Head of caudate nucleus (tissue), 42 donors: ENCODE measurements at regions not wholly inside any gene's neighbourhood (a gene's known extent, or its start where the extent isn't known, plus 50 kb on each side); places are given as distances from the start of the nearest gene placed in this dataset.
"Not testable (repeated sequence)": the region's sequence is repeated elsewhere in the genome, so short reads cannot be mapped to it uniquely, and the experiment has no call there.

ENCODE experiments used
- DNase-seq, 42 donors: peaks; one replicate each; pipeline versions ENCODE4 v3.0.0 to v3.0.0-alpha.2; 2020 to 2021; ENCODE audit warnings: mixed read lengths in 7 of 42
- intact Hi-C: fragments of 100-400 bp; cut with DNase I; formaldehyde crosslinking; loops from one replicate; pipeline ENCODE4 v1.15.0; 2022

DNA sequence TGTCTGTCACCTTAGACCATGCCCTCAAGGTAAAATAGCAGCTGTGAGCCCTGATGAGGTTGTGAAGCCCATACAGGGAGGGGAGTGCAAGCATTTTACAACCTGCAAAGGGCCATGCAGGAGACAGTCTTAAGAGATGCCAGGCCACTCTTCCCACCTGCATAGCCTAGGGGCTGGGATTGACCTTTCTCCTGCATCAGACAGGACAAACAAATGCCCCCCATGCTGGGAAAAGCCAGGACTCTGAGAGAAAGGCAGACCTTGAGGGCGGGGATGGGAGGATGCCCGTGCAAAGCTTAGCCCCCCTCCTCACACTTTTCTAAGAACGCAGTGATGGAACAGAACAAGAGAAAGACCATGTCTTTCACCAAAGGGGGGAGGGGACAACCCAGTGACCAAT is 137.9 kb upstream of the MAMLD1 start:
- intact Hi-C loops: no loop called here
- no peak for DNase-seq

DNA sequence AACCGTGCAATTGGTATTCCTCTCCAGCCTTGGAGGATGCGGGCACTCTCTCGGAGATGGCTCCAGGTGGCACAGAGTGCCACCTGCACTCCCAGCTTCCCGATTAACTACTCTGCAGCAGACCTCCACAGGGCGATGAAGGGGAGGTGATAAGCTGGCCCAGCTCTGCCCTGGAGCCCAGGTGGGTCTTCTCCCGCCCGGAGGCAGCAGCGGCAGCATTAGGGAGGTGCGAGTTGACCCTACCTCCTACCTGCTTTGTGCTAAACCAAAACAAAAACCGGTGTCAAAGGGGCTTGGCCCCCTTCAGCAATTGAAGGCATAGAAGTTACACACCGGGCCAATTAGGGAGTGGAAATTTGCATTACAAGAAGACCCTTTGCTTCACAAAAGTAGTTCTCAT is 137.4 kb upstream of the MAMLD1 start:
- intact Hi-C loops: no loop called here
- DNase-seq: peak in 1 of 42 donors; percentile 13

DNA sequence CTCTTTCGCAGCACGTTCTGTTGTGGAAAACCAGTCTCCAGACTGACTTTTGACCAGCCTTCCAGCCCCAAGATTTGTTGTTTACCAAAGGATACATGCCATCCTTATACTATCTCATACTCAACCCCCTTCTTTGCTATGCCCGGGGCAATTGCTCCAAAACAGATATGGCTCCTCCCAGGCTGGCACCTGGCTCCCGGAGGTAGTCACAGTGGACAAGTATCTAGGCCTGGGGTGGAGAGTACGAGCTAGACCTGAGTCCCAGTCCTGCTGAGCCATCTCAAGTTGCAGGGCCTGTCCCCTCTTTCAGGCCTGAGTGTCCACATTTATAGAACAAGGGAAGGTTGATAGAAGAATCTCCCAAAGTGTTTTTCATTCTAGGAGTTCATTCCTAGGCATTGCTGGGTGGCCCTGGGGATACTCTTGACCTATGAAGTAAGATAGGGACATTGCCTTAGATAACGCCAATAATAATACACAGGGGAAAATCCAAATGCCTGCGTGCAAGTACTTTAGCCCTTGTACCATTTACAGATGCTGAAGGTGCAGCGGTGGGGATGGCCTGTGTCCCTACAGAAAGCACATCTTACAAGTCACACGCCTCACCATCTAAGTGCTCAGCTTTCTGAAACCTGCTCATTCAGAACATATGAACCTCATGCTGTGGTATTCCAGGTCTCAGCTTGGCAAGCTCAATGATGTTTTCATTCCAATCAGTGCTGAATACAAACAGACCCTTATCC is 136.7 kb upstream of the MAMLD1 start:
- peak in 1 of 42 donors; percentile 3 for DNase-seq
- intact Hi-C loops: no loop called here

DNA sequence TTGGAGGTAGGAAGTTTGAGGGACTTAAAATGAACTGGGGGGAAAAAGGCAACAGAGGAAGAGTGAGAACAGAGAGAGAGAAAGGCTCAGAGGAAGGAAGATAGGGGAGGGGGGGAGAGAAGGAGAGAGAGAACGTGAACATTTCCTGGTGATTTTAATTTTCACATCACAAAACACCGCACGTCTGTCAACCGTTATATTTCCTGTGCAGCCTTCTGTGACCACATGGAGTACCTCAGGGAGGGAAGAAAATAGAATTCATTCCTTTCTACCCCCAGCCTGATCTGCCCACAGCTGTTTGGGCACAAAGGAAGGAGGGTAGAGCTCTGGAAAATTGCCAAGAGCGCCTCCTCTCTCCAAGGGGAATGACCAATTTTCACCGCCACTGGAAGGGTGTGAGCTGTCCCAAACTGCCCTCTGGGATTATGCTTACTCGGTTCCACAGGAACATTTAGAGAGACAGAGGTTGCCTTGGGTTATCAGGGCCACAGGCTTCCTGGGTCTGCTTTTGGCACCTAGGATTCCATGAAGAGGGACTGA is 135.7 kb upstream of the MAMLD1 start:
- no peak for DNase-seq
- intact Hi-C loops: no loop called here

DNA sequence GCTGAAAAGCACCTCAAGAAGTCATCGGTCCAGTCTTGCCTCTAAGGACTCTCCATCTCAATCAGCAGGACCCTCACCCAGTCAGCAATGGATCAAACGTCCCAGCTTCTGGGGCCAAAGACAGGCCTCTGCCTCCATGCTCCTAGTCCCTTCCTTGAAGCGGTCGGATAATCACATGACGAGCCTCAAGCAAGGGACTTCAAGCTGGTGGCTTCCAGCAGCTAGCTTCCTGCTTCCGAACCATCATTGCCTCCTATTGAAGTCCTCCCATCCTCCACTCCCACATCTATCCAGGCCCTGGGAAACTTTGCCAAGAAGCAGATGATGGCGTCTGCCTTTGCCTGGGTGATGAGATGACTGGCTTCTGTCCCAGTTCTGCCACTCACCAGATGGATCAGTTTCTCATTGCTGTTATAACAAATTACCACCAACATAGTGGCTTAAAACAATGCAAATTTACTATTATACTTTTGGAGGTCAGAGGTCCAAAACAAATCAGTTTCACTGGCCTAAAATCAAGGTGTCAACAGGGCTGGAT is 135.2 kb upstream of the MAMLD1 start:
- intact Hi-C loops: no loop called here
- DNase-seq: peak in 1 of 42 donors; percentile 3

DNA sequence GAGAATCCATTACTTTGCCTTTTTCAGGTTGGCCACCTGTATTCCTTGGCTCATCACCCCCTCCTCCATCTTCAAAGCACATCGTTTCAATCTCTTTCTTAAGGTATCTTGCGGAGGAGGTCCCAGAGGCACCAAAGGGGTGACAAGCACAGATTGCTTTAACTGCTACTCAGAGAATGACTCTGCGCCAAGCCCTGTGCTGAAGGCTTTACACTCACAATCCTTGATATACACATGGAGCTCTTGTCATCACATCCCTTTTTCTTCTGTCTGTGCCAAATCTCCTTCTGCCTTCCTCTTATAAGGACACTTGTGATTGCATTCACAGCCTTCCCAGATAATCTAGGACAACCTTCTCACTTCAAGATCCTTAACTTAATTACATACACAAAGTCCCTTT is 134.7 kb upstream of the MAMLD1 start:
- DNase-seq: no peak
- intact Hi-C loops: no loop called here

DNA sequence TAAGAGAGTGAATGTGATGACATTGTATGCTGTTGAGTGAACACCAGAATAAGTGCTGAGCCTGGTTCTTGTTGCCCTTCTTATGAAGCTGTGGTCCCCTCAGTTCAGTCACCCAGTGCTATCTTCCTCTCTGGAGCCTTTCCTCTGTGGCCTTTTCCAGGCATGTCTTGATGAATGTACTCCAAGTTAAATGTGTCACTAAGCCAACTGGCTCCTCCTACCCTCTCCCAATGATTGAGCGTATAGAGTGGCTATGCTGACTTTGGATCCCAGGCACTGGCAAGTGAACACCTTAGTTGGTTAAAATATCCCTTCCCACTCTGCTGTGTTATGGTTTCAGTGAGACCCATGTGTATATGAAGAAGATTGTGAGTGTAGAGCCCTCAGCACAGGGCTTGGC is 134.1 kb upstream of the MAMLD1 start:
- intact Hi-C loops: no loop called here

DNA sequence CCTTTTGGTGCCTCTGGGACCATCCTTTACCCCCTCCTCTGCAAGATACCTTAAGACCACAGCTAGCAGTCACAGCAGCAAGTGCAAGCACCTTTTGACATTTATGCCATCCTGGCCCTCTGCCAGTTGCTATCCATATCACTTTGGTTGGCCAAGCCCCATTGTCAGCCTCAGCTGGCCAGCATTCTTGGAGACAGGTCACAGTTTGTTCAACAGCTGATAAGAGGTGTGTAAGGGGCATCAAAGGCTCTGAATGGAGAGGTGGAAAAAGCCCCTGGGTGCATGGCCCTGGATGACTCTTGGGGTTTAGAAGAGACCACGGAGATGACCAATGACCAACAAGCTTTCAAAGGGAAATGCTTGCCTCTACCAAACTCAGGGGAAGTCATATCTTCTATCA is 133.6 kb upstream of the MAMLD1 start:
- intact Hi-C loops: no loop called here
- DNase-seq: no peak

More for the DNA sequence above, 134.1 kb upstream of the MAMLD1 start:
- DNase-seq: no peak

DNA sequence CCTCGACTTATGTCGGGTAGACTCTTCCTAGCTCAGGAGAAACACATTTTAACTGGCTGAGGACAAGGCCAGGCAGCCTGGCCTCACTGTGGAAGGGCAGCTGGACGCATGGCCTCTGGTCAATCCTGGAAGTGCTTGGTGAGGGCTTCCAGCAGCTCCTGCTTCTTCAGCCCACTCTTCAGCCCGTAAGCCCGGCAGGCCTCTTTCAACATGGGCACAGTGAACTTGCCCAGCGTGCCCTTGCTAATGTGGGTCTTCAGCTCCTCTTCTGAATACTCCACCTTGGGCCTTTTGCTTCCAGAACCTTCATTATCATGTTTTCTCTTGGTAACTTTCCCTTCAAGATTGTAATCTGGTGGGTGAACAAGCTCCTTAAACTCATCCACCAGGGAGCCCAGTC is 132.2 kb upstream of the MAMLD1 start:
- DNase-seq, intact Hi-C loops: not testable (repeated sequence)

DNA sequence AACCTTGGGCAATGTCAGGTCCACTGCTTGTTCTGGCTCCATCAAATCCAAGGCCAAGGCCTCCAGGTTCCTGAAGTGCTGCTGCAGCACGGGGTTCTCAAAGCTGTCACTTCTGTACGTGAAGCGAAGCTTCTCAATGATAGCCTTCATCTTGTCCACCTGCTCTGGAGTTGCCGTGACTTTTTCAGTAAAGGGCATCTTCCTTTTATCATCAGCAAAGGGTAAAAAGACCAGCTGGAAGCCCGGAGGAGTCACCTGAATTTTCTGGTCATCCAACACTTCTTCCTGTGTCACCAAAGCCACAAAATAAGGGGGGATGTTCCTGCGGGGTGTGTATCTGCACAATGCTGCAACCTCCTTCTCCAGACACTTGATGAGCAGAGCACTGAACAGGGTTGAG is 131.7 kb upstream of the MAMLD1 start:
- intact Hi-C loops: not testable (repeated sequence)

DNA sequence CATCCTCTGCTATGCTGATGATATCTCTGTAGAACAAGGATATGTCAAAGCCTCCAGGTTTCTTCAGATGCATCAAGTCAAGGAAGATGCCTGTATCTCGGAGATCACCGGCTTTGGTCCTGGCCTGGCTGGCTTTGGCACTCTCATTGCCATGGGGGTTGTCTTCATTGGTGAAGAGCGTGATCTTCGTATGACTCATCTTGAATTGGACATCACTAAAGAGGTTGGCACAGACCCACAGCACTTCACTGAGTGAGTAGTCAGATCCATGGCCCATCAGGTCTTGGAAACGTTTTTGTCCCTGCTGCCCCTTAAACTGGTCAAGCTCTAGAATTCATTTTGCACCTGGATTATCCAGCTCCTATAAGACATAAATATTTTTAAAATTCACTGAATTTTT is 130.9 kb upstream of the MAMLD1 start:
- DNase-seq, intact Hi-C loops: not testable (repeated sequence)

More for the DNA sequence above, 131.7 kb upstream of the MAMLD1 start:
- DNase-seq: not testable (repeated sequence)

DNA sequence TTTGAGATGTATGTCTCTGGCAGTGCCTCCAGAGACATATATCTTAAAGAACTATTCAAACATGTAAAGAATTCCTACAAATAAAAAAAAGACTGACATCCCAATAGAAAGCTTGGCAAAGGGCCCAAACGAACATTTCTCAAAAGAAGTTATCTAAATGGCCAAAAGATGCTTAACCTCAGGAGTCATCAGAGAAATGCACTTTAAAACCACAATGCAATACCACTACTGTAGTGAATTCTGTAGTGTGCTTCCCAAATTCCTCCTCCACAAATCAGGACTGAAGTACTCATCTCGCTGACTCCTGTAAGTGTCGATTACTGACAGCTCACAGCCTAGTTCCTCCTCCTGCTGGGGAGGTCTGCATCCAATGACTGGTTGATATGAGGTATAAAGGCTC is 129.0 kb upstream of the MAMLD1 start:
- no peak for DNase-seq
- intact Hi-C loops: no loop called here

DNA sequence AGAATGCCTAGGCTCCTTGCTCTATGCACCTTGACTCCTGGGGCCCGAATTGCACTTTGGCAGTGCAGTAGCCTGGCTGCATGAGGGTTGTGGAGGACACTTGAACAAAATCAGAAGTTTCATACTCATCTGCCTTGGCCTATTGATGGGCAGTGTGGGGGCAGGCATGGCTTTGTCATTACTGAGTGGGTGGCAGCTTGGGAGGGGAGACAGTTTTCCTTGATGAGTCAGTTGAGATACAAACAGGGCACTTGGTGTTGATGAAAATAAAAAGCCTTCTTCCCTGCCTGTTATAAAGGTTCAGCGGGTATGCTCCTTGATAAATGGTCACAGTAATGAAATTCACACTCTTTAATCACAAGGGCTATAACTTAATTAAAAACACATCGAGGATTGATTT is 126.8 kb upstream of the MAMLD1 start:
- no peak for DNase-seq
- intact Hi-C loops: no loop called here

DNA sequence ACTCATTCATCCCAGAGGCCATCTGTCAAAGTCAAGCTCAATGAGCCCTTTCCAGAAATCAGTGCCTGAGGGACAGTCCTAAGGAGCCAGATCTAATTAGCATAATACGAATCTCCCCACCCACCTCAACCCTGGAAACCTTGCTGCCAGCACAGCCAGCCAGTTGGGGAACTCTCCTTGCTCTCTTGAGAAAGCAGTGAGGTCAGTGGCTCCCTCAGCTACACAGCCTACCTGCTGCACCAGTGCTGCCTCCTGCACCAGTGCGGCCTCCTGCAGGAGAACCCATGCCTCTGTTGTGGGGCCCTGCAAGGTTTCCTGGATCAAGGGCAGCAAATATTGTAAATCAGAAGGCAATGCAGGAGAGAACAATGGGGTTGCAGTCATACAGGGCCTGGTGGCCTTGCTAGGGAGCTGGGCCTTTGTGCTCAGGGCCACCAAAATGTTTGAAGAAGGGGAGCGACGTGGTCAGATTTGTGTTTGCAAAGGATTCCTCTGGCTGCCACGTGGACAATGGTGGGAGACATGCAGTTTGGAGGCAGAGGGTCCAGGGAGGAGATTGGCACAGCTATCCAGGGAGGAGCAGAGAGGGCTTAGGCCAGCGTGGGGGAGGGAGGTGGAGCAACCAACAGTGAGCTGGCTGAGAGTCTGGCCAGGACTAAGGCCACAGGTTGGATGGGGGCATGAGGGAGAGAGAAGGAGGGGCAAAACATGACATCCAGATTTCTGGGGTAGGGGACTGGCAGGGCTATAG is 124.3 kb upstream of the MAMLD1 start:
- DNase-seq: no peak

DNA sequence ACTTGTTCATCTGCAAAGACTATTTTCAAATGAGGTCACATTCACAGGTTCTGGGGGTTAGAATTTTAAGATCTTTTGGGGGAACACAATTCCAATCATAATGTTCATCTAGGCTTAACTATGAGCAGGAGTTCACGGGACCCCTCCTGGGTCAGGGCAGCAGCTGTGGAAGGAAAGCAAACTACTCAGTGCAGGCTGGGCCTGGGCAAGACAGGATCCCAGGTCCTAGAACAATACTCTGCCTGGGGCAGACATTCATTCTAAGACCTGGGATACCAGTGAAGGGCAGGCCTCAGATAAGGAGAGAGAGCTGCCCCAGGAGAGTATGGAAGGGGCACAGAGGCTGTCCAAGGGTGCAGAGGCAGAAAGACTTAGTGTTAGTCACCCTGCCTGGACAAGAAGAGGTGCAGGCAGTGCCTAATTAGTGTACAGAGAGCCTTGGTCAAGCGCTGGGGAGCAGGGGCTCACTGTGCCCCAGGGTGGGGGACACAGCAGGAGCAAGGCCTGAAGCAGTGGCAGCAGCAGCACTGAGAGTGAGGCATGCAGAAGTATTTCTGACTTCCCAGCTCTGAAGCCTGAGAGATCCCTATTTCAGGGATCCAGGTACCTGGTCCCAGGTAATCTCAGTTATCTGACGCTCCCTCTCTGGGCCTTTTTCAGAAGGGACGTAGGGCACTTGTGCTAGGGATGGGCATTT is 123.0 kb upstream of the MAMLD1 start:
- DNase-seq: no peak
- intact Hi-C loops: no loop called here

More for the DNA sequence above, 124.3 kb upstream of the MAMLD1 start:
- intact Hi-C loops: no loop called here

DNA sequence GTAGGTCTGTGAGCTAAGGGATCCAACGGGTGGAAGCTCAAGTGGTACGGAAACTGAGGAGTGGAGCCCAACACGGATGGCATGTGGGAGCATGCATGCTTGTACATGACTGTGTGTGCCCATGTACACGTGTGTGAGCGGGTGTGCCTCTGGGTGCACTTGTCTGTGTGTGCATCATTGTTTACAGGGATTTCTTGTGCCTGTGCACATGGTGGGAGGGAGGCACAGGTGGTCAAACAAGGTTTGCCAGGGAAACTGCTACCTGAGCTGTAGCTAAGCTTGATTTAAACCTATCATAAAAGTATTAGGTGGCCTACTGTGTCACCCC is 122.5 kb upstream of the MAMLD1 start:
- intact Hi-C loops: no loop called here
- no peak for DNase-seq

DNA sequence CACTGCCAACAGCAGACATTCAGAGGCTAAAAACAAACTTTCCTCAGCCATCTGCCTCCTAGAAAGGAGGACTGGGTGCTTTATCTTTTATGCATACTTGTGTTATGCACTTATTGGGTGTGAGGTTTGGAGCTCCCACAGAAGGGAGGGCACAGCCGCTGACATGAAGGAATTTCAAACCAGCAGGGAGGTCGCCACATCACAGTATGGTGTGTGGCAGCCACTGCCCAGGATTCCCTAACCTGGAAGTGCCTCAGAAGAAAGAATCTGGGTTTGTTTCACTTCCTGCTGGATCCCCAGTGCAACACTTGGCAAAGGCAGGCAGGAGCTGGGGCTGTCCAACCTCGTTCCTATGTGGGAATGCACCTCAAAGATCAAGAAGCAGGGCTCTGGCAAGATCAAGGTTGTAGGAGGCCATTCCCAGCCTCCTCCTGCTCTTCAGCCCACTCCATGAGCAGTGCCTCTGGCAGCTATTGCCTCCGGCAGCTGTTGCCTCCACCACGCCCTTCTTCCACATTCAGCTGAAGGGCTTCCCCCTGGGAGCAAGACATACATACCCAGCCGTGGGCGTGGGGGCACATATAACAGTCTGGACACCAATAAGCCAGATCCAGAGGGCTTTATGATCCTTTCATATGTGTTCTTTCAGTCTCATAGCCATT is 109.0 kb upstream of the MAMLD1 start:
- DNase-seq: no peak
- intact Hi-C loops: no loop called here

DNA sequence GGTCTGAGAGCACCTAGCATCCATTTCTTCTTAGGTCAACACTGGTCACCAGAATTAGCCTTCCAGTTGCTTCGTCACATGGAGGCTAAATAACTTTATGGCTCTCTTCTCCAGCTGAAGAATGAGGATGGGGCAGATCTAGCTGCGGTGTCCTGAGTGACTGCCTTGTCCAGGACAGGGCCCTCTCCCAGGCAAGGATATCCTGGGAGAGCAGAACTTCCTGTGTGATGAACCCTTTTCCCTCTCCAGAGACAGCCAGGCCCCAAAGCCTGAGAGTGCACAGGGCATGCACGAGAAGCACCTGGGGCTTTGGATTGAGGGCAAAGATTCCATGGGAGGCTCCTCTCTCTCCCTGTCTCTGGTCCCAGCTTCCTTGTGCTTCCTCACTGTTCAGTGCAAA is 108.2 kb upstream of the MAMLD1 start:
- intact Hi-C loops: no loop called here
- no peak for DNase-seq
